Keratinocyte (primary cell): ENCODE measurements at regions not wholly inside any gene's neighbourhood (a gene's known extent, or its start where the extent isn't known, plus 50 kb on each side); places are given as distances from the start of the nearest gene placed in this dataset.

ENCODE experiments used
- DNase-seq: peaks from one replicate; pipeline ENCODE4 v3.0.0-alpha.2; 2011; ENCODE audit warnings: low read depth, missing footprints, low spot score
- FAIRE-seq: peaks from 2 replicates; lab custom pipeline; 2011; peaks lifted over from hg19 to GRCh38; lab: Jason Lieb, UNC
- H2AFZ ChIP-seq: 2 replicates; pipeline ENCODE4 v1.6.0; 2012; ENCODE audit warnings: low read length, control low read depth, inconsistent platforms; ENCODE audit not compliant: control insufficient read depth
- H3K27ac ChIP-seq: 2 replicates; pipeline ENCODE4 v1.5.1; 2011; ENCODE audit warnings: low read length; ENCODE audit not compliant: control insufficient read depth, insufficient read depth
- H3K27me3 ChIP-seq: 3 replicates; pipeline ENCODE4 v1.6.0; 2011; ENCODE audit warnings: low read length; ENCODE audit not compliant: control insufficient read depth, insufficient read depth; ENCODE audit errors: extremely low read depth
- H3K36me3 ChIP-seq, 2 experiments: 2 replicates in 1 of 2; 3 replicates in 1 of 2; pipeline ENCODE4 v1.5.1; 2011; ENCODE audit warnings: low read length in 2 of 2, mild to moderate bottlenecking in 1 of 2; ENCODE audit not compliant: control insufficient read depth in 2 of 2, insufficient read depth in 2 of 2; ENCODE audit errors: extremely low read depth in 1 of 2
- H3K4me1 ChIP-seq: 3 replicates; pipeline ENCODE4 v1.5.1; 2011; ENCODE audit warnings: low read length; ENCODE audit not compliant: control insufficient read depth, insufficient read depth; ENCODE audit errors: extremely low read depth
- H3K4me2 ChIP-seq: 3 replicates; pipeline ENCODE4 v1.6.0; 2011; ENCODE audit warnings: low read depth, low read length; ENCODE audit not compliant: control insufficient read depth, insufficient read depth; ENCODE audit errors: extremely low read depth
- H3K4me3 ChIP-seq, 3 experiments: fragments of 200-600 bp in 1 of 3; sonication (generic) in 1 of 3; 2 replicates in 2 of 3; 3 replicates in 1 of 3; pipeline ENCODE4 v1.5.1; 2011 to 2016; ENCODE audit warnings: low read length in 3 of 3, mild to moderate bottlenecking in 3 of 3, control low read depth in 2 of 3, inconsistent platforms in 1 of 3, low read depth in 1 of 3, mixed read lengths in 1 of 3, mixed run types in 1 of 3, moderate library complexity in 1 of 3; ENCODE audit not compliant: control insufficient read depth in 2 of 3, insufficient read depth in 2 of 3; ENCODE audit errors: extremely low read depth in 1 of 3
- H3K79me2 ChIP-seq: 2 replicates; pipeline ENCODE4 v1.6.0; 2012; ENCODE audit warnings: low read length; ENCODE audit not compliant: control insufficient read depth, insufficient read depth
- H3K9ac ChIP-seq: 3 replicates; pipeline ENCODE4 v1.6.0; 2011; ENCODE audit warnings: low read length; ENCODE audit not compliant: control insufficient read depth, insufficient read depth; ENCODE audit errors: extremely low read depth
- H3K9me1 ChIP-seq: 3 replicates; pipeline ENCODE4 v1.6.0; 2011; ENCODE audit warnings: low read length; ENCODE audit not compliant: control insufficient read depth, insufficient read depth; ENCODE audit errors: extremely low read depth
- H3K9me3 ChIP-seq: 2 replicates; pipeline ENCODE4 v1.5.1; 2012; ENCODE audit warnings: low read depth, low read length; ENCODE audit not compliant: control insufficient read depth
- H4K20me1 ChIP-seq: 3 replicates; pipeline ENCODE4 v1.6.0; 2011; ENCODE audit warnings: low read length; ENCODE audit not compliant: control insufficient read depth, insufficient read depth; ENCODE audit errors: extremely low read depth
- CTCF ChIP-seq, 3 experiments: IDR thresholded peaks in 1 of 3; conservative IDR thresholded peaks in 1 of 3; optimal IDR thresholded peaks in 1 of 3; 2 replicates in 2 of 3; 3 replicates in 1 of 3; pipeline versions ENCODE3 to v1.5.1; 2011; ENCODE audit warnings: low read length in 3 of 3, mild to moderate bottlenecking in 3 of 3, moderate library complexity in 2 of 3, control low read depth in 1 of 3, inconsistent platforms in 1 of 3; ENCODE audit not compliant: insufficient read depth in 2 of 3; ENCODE audit errors: extremely low read depth in 1 of 3
- EZH2 ChIP-seq: IDR thresholded peaks from one replicate; pipeline ENCODE4 v1.6.1; 2012; ENCODE audit warnings: inconsistent platforms, mild to moderate bottlenecking, low read length, moderate library complexity
- dilution Hi-C: fragments of 300-500 bp; cut with MboI; formaldehyde crosslinking; loops from one replicate; pipeline ENCODE4 v1.7.0; 2020; ENCODE audit warnings: low sequenced_read_pairs; ENCODE audit not compliant: extremely low pct_ligation_motif_present

DNA sequence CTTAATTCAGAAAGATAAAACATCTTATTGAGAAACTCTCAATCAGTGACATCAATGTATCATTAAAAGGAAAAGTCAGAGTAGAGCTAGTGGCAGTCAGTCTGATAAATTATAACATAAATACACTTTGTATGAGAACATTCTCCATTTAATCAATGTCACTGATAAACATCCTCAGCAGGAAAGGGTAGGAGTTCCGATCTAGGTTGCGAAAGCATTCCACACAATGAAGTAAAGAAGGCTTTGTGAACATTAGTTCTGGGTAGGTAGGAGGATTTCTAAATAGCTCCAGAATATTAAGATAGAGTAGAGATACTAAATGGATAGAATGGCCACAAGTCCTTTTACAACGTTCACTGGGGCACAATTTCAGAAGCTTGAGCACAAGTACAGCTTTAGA lies 179.7 kb upstream of the MALRD1 start:
- no peaks in the 10 kb centered on the region for H3K79me2 ChIP-seq
- H2AFZ ChIP-seq, result no peak overlapping the region
- H3K27me3 ChIP-seq, result no peaks in the 10 kb centered on the region
- H3K4me3 ChIP-seq, result no peak overlapping the region
- no peak overlapping the region for H3K4me2 ChIP-seq
- no peaks in the 10 kb centered on the region for H3K9me1 ChIP-seq
- DNase-seq, result no peak
- no peaks in the 10 kb centered on the region for H3K9me3 ChIP-seq
- TF ChIP-seq CTCF (optimal IDR thresholded peaks at IDR 0.05 in 1 of 3, IDR thresholded peaks at IDR 0.05 in 1 of 3, conservative IDR thresholded peaks at IDR 0.05 in 1 of 3; ENCODE audit: extremely low read depth in 1 of 3, insufficient read depth in 2 of 3, low read length in 3 of 3), result no peak
- H3K9ac ChIP-seq, result no peak overlapping the region
- dilution Hi-C loops, result no loop called here
- no peaks in the 10 kb centered on the region for H3K4me1 ChIP-seq
- no peaks in the 10 kb centered on the region for H3K36me3 ChIP-seq
- FAIRE-seq, result no peak
- no peak overlapping the region for H3K27ac ChIP-seq
- H4K20me1 ChIP-seq, result no peaks in the 10 kb centered on the region

GRCh38 chr10:18875477-18875876 lies 173.1 kb upstream of the MALRD1 start:
- dilution Hi-C loops, result no loop called here
- Histone ChIP-seq H3K36me3 (no peaks in the 10 kb centered on the region), H3K9ac (no peak overlapping the region), H2AFZ (no peak overlapping the region), H3K9me3 (no peaks in the 10 kb centered on the region), H4K20me1 (no peaks in the 10 kb centered on the region), H3K79me2 (no peaks in the 10 kb centered on the region), H3K4me2 (no peak overlapping the region), H3K4me3 (no peak overlapping the region), H3K4me1 (no peaks in the 10 kb centered on the region), H3K27ac (no peak overlapping the region), H3K9me1 (no peaks in the 10 kb centered on the region), H3K27me3 (no peaks in the 10 kb centered on the region)
- no peak for DNase-seq
- TF ChIP-seq CTCF (optimal IDR thresholded peaks at IDR 0.05 in 1 of 3, IDR thresholded peaks at IDR 0.05 in 1 of 3, conservative IDR thresholded peaks at IDR 0.05 in 1 of 3; ENCODE audit: extremely low read depth in 1 of 3, insufficient read depth in 2 of 3, low read length in 3 of 3) (no peak), EZH2 (no peak)
- FAIRE-seq, result no peak
